ENCODE measurements at regions not wholly inside any gene's neighbourhood (a gene's known extent, or its start where the extent isn't known, plus 50 kb on each side); places are given as distances from the start of the nearest gene placed in this dataset.

- no peak for DNase-seq
Measured at GRCh38 chr22:27329131-27329850, 472.3 kb downstream of the MN1 start.

DNA sequence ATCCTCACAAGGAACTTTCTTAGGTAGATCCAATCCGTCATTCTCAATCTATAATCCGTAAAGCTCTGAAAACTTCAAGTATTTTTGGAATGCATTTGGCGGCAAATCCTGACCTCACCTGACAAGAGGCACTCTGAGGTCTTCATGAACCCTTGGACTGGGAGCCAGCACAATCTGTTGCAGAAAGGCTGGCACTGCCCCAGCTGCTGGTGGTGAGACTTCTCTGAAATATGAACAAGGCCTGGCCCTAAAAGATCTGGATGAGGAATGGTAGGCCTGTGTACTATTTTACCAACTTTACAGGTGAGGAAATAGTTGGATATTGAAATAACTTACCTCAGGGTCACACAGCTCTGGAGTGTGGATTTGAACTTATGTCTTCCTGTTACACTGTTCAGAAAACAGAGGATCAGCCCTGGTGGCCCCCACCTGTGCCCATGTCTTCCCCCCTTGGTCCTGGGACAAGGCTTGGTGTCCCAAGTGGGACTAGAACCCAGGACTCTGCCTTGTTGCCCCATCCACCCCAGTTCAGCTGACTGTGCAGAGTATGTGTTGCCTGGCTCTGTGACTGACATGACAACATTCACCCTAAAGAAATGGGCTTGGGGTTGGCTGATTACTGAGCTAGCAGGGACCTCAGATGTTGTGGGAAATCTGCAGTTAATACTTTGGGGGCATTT lies 471.4 kb downstream of the MN1 start:
- no peak for DNase-seq

DNA sequence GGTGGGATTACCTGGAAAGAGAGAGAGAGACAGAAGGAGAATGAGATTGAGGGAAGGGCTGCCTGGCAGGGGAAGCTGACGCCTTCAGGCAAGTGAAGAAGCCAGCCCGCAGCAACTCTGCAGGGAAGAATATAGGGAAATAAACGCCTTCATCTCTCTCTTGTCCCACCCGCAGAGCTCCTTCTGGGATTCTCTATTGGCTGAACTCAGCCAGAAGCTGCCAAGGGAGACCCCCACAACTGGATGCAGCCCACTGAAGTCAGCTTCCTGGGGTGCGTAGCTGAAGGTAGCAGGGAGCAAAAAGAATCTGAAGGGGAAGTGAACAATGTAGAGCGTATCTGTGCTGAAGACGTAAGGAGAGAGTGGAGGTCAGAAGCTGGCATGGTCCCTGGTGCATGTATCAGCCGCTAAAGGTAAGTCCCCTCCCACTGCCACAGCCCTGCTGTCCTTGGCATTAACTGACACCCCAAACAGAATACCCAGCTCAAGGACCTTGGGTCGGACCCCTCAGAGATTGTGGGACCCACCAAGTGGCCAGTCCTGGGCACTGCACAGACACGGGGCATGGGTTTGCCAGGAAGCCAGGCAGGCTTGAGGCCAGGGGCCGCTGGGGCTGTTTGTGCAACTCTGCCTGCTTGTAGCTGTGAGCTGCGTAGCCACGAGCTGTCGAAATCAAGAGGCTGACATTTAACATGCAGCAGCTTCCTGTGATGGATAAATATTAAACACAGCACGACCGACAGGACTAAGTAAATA lies 469.9 kb downstream of the MN1 start:
- DNase-seq: no peak

DNA sequence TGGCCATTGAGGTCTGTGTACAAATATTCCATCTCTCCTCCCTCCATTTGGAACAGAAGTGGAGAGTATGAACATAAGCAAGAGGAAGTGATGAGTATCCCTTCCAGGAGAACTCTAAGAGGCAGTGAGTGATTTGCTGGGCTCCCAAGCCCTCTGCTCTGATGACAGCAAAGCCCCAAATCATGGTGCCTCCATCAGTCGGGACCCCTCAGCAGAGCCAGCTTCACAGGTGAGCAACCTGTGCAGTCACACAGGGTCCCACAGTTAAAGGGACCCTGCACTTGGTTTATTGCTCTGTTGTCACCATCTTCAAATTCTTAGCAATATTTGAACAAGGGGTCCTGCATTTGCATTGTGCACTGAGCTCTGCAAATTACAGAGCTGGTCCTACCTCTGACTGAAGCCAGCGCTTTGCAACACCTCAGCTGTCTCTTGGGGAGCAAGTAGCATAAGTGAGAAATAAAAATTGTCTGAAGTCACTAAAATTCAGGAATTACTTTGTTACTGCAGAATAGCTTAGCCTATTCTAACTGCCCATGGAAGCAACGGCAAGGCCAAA lies 466.4 kb downstream of the MN1 start:
- DNase-seq: no peak

DNA sequence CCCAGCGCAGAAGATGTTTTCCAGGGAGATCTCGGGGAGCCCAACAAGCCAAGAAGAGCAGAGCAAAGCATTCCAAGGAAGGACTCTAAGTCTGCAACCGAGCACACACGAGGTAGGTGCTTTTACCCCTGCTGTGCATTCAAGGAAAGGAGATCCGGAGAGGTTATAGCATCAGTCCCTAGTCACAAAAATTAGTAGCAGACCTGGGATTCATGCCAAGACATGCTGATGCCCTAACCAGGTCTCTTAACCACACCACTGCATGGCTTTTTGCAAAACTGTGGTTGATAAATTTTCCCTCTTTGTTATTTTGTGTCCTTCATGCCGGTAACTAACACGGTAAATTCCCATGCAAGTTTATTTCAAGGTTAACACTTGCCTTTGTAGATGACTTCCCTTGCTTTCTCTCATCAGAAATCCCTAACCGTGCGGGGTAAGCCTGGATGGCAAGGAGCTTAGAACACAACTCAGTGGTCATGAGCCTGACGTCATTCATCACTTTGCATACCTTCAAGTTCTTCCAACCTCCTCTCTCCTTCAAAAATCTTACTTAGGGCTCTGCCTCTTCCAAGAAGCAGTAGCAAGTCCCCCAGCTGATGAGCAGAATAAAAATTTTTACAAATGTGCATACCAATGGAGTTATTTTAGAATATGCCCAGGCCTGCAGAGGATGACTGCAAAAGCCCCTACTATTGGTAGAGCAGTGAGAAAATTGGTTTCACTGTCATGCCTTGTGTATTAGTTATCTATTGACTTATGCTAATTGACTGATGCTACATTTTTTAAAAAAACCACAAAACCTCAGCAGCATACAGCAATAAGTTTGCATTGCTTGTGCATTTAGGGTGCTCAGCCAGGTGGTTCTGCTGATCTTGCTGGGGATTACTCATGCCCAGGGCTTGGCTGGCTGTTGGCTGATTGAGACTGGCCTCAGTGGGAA lies 465.1 kb downstream of the MN1 start:
- no peak for DNase-seq

GRCh38 chr22:27337676-27338075 lies 463.9 kb downstream of the MN1 start:
- DNase-seq: no peak

GRCh38 chr22:27340047-27340446 lies 461.5 kb downstream of the MN1 start:
- no peak for DNase-seq

DNA sequence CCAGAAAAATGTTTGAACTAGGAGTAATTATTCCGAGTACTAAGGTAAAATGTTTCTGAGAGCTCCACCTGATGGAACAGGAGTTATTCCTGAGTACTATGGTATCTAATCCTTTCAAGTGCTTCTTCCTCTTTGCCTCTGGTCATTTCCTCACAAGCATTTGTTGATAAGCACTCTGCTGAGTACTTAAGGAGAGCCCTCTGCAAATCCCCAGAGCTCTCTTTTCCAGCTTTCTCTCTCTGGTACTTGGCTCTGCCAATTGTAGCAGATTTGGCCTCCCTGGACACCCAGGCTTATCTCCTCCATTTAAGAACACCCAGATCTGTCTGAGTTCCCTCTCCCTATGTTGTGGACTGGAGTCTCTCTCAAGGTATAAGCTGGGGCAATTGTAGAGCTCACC lies 457.0 kb downstream of the MN1 start:
- no peak for DNase-seq

- DNase-seq: no peak
Measured at GRCh38 chr22:27345691-27346090, 455.9 kb downstream of the MN1 start.

GRCh38 chr22:27347951-27348350 lies 453.6 kb downstream of the MN1 start:
- DNase-seq: no peak

DNA sequence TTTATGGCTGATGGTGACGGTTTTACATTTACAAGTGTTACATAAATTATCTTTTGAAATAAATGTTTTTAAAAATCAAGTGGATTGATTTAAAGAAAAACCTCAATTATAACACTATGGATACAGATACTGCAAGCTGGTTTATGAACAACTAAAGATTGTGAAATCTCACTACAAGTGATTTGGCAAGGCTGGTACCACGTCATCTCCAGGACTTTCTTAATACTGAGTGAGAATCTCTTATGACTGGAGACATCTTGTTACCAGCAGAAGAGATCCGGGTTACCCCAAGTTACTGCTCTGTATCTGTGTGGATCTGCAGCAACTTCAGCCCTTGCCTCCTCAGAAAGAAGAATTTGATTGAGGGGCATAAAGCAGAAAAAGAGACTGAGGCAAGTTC lies 452.9 kb downstream of the MN1 start:
- DNase-seq: no peak

- DNase-seq: no peak
Measured at GRCh38 chr22:27349456-27349855, 452.1 kb downstream of the MN1 start.

DNA sequence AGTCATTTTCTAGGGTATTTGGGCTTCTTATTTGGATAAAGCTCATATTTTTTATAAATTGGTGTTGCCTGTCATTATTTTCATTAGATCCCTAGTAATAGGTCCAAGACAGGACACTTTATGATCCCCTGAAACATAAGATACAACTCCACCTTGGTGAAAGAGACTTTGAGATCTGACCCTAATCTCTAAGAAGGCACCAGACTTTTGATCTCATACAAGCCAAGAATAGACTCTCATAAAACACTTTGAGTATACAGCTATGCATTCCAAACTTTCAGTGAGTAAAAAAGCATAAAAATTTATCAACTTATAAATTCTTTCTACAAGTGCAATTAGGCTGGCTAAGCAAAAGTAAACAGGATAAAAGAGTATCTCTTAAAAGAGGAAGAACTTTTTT lies 451.2 kb downstream of the MN1 start:
- no peak for DNase-seq

DNA sequence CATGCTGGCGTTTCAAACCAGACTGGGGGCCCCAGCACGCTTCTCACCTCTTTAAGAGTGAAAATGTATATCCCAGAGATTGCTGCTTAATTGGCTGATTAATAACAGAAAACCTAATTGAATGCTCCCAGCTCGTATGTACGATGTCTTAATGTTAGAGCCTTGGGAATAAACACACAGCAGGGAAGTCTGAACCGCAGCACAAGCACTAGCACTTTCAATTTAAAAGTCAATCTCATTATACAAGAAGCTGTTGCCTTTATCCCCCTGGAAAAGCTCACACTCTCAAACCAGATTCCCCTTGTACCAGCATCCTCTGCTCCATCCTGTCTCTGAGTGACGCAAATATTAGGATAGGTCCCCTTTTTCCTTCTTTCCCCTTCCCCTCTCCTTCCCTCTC lies 449.1 kb downstream of the MN1 start:
- no peak for DNase-seq

DNA sequence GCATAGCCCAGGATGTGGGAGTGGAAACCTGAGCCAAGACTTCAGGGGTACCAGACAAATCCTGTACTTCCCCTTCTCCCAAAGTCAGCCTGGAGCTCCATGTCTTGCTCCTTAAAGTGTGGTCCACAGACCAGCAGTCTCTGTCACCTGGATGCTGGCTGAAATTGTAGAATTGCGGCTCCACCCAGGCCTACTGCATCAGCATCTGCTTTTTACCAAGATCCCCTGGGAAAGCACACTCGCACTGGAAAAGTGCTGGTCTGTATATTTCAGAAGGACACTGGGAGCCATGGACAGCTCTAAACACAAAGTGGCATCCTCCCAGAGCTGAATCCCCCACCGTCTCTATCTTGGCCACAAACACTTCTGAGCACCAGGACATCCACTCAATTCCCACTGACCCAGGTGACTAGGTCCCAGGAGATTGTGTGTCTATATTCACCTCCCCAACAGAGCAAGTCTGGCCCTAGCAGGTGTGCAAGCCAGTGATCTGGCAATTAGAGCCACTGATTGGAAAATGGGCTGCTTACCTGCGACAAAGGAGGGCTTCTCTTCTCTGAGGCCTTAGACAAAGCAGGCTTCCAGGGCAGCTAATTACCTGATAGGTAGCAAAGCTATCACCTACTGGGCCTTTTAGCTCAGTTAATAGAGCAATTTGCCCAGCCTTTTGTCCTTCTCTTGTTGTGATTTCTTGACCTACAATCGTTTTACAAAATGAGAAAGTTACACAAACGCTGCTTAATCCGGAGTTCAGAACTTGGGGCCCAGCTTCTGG lies 443.3 kb downstream of the MN1 start:
- no peak for DNase-seq

DNA sequence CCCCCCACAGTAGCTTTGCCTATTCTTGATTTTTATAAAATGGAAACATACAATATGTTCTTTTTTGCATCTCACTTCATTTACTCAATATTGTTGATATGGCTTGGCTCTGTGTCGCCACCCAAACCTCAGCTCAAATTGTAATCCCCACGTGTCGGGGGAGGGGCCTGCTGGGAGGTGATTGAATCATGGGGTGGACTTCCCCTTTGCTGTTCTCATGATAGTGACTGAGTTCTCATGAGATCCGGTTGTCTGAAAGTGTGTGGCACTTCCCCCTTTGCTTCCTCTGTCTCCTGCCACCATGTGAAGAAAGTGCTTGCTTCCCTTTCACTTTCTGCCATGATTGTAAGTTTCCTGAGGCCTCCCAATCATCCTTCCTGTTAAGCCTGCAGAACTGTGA lies 431.3 kb downstream of the MN1 start:
- peak; percentile 4 for DNase-seq

GRCh38 chr22:27370987-27371386 lies 430.6 kb downstream of the MN1 start:
- DNase-seq: no peak

DNA sequence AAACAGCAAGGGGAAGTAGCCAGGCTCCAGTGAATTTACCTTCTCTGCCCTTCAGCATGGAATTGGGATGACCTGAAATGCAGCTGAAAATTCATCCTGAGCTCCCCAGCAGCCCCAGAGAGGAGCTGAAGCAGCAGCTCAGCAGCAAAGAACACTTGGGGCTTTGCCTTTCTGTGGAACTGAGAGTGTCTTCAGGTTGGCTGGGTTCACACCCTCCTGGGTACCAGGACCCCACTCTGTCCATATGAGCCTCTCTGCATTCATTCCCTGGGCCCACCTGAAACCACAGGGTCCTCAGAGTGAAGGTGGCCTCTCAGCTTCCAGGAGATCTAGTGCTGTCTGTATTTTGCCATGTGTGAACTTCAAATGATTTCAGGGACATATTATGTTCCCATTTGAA lies 429.2 kb downstream of the MN1 start:
- DNase-seq: no peak

DNA sequence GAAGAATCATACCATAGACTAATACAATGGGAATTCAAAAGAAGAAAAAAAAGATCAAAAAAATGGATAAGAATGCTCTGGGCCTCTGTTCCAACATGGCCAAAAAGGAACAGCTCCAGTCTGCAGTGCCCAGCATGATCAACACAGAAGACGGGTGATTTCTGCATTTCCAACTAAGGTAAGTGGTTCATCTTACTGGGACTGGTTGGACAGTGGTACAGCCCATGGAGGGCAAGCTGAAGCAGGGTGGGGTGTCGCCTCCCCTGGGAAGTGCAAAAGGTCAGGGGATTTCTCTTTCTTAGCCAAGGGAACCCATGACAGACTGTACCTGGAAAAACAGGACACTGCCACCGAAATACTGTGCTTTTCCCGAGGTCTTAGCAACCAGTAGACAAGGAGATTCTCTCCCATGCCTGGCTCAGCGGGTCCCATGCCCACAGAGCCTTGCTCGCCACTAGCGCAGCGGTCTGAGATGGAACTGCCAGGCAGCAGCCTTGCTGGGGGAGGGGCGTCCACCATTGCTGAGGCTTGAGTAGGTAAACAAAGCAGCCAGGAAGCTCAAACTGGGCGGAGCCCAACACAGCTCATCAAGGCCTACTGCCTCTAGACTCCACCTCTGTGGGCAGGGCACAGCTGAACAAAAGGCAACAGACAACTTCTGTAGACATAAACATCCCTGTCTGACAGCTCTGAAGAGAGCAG lies 428.4 kb downstream of the MN1 start:
- no peak for DNase-seq

GRCh38 chr22:27377501-27378295 lies 423.9 kb downstream of the MN1 start:
- no peak for DNase-seq
